ENCODE measurements at regions not wholly inside any gene's neighbourhood (a gene's known extent, or its start where the extent isn't known, plus 50 kb on each side); places are given as distances from the start of the nearest gene placed in this dataset.

DNA sequence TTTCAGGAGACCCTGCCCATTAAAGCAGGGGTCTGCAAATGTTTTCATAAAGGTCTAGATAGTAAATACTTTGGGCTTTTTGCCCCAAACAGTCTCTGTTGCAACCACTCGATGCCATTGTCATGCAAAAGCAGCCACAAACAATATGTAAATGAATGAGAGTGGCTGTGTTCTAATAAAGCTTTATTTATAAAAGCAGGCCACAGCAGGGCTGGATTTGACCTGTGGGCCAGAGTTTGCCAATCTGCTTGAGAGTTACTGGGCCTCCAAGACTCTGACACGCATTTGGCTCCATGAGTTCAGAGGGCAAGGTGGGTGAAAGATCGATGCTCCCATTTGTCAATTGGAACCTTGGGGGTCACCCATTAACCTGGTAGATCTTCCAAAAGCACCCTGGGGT is 217.3 kb upstream of the SDK2 start:
- in situ Hi-C loops (cut with MboI; ENCODE audit: low pct_unique_long_range_greater_than_20kb, low sequenced_read_pairs), result no loop called here
- no peak for DNase-seq

DNA sequence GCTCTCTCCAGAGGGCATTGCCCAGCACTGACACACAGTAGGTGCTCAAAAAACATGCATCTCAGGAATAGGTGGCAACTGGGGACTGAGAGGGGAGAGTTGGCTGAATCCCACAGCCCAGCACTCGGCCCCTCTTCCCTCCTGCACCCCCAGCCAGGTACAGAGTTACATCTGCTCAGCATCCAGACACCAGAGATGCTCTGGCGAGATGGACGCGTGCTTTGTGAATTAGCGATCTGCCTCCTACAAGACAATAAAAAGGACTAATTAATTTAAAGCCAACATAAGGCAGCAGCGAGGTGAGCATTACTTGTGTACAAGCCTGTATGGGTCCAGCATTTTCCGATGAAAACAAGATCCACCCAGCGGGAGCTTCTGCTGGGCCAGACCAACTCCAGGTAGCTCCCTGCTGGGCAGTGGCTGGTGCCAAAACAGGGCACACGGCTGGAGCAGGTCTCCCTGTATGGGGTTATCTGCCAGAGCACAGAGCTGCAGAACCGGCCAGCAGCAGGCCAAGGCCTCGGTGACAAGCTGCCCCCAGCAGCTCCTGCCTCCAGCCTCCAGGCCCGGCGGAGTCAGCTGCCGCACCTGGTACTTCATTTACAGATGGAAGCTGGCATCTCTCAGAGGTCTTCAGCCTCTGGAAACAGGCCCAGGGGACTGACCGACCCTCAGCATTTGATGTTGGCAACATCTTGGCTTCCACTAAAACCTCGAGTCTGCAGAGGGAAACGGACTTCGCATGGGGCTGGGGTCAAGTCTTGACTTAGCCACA is 219.7 kb upstream of the SDK2 start:
- DNase-seq, result no peak
- in situ Hi-C loops (cut with MboI; ENCODE audit: low pct_unique_long_range_greater_than_20kb, low sequenced_read_pairs), result no loop called here

GRCh38 chr17:73865831-73866230 is 221.6 kb upstream of the SDK2 start:
- in situ Hi-C loops (cut with MboI; ENCODE audit: low pct_unique_long_range_greater_than_20kb, low sequenced_read_pairs), result no loop called here
- DNase-seq, result no peak

DNA sequence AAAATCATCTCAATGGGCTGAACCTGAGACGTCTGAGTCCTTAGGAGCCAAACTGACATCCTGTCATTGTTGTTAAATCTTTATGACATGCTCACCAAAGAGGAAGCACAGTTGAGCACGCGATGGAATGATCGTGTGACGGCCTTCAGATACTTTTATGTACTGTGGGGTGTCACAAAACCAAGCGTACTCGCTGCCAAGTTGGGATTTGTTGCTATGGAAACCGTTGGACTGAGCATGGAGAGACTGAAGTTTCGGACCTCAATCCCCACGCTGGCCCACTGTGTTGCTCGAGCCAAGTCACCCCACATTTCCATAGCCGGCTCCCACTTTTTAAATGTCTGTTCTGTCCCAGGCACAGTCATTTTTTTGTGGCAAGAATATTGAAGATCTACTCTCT is 222.8 kb upstream of the SDK2 start:
- in situ Hi-C loops (cut with MboI; ENCODE audit: low pct_unique_long_range_greater_than_20kb, low sequenced_read_pairs), result no loop called here
- peak; percentile 3 for DNase-seq

DNA sequence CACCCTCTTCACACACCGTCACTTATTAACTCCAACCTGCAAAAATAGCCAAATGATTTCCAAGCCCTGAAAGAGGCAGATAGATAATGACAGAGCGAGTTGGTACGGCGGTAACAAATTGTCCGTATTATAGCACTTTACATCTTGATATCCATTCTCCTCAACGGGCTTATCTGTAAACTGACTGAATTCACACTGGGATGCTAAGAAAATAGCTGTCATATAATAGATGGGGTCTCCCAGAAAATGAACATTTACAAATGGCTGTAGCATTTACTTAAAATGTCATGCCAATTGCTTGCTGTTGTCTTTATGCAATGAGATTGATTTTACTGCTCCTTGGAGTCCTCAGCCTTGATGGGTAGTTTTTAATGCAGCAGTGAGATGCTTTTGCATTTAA is 225.8 kb upstream of the SDK2 start:
- no peak for DNase-seq
- in situ Hi-C loops (cut with MboI; ENCODE audit: low pct_unique_long_range_greater_than_20kb, low sequenced_read_pairs), result no loop called here

DNA sequence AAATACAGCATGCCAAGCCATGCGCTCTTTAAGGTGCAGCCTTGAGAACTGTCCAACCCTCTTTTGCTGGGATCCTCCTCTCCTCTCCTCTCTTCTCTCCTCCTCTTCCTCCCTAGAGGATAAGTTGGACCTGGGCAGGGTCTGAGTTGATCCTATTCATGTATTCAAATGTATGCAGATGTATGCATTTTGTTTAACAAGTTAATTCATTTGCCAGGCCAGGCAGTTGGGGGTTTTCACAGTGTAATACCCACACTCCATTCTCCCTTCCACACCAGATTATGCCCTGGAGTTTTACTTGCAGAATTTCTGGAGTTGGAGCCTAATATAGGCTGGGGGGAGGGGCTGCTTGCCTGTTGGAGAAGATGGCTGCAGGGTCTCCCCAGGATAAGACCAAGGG is 226.2 kb upstream of the SDK2 start:
- DNase-seq, result no peak
- in situ Hi-C loops (cut with MboI; ENCODE audit: low pct_unique_long_range_greater_than_20kb, low sequenced_read_pairs), result no loop called here

DNA sequence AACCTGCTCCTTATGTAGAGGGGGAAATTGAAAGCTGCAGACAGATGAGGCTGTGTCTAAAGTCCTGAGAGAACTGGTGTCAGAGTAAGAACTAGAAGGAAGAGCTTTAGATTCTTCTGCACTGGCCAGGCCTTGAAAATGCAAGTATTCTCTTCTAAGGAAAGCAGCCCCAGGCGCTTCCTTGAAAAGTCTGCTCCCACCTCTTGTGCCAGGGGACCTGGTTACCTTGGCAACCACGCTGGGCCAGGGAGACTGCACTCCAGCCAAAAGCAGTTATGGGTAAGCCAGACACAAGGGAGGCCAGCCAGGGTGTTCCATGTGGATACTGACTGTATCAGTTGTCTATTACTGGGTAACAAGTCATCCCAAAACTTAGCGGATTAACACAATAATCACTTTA is 228.6 kb upstream of the SDK2 start:
- in situ Hi-C loops (cut with MboI; ENCODE audit: low pct_unique_long_range_greater_than_20kb, low sequenced_read_pairs), result no loop called here
- DNase-seq, result no peak

- no peak for DNase-seq
Measured at GRCh38 chr17:73874008-73874720, 229.9 kb upstream of the SDK2 start.

DNA sequence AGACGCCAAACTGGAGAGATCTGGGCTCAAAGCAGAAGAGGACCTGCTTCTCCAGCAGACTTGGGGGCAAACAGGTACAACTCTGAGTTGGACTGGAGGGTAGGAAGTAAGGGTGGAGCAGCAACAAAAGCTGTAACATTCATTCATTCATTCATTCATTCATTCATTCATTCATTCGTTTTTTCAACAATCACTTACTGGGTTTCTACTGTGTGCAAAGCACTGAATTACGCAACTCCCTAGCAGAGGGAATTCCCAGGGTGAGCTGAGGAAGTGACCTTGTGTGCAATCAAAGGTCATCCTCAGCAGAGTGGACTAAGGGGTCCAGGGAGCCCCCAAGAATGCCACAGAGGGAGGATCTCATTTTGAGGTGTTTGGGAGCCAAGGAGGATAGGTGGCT is 231.1 kb upstream of the SDK2 start:
- DNase-seq, result no peak
- in situ Hi-C loops (cut with MboI; ENCODE audit: low pct_unique_long_range_greater_than_20kb, low sequenced_read_pairs), result no loop called here

More at GRCh38 chr17:73874008-73874720, 229.9 kb upstream of the SDK2 start:
- in situ Hi-C loops (cut with MboI; ENCODE audit: low pct_unique_long_range_greater_than_20kb, low sequenced_read_pairs), result no loop called here

GRCh38 chr17:73877962-73878361 is 233.7 kb upstream of the SDK2 start:
- in situ Hi-C loops (cut with MboI; ENCODE audit: low pct_unique_long_range_greater_than_20kb, low sequenced_read_pairs), result no loop called here
- no peak for DNase-seq

DNA sequence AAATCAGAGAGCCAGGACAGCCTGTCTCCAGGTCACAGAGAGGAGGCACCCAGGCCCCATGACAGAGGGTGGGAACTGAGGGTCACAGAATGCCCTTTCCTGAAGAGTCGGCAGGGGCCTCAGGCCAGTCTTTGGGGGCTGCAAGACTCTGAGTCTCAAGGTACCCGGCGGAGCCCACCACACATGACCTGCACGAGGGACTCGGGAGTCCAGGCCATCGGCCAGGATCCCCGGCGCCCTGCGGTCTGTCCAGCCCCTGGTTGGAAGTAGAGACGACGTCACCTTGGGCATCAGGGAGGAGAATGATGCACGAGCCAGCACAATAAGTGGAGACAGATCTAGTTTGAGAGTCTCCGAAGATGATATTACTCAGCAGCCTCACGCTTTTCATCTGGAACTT is 234.7 kb upstream of the SDK2 start:
- DNase-seq, result no peak
- in situ Hi-C loops (cut with MboI; ENCODE audit: low pct_unique_long_range_greater_than_20kb, low sequenced_read_pairs), result no loop called here

- in situ Hi-C loops (cut with MboI; ENCODE audit: low pct_unique_long_range_greater_than_20kb, low sequenced_read_pairs), result no loop called here
- DNase-seq, result no peak
Measured at GRCh38 chr17:73879987-73880386, 235.7 kb upstream of the SDK2 start.

GRCh38 chr17:73882590-73882989 is 238.3 kb upstream of the SDK2 start:
- DNase-seq, result no peak
- in situ Hi-C loops (cut with MboI; ENCODE audit: low pct_unique_long_range_greater_than_20kb, low sequenced_read_pairs), result no loop called here

GRCh38 chr17:73883175-73883574 is 238.9 kb upstream of the SDK2 start:
- in situ Hi-C loops (cut with MboI; ENCODE audit: low pct_unique_long_range_greater_than_20kb, low sequenced_read_pairs), result no loop called here
- DNase-seq, result no peak

GRCh38 chr17:73887739-73888138 is 243.5 kb upstream of the SDK2 start:
- no peak for DNase-seq
- in situ Hi-C loops (cut with MboI; ENCODE audit: low pct_unique_long_range_greater_than_20kb, low sequenced_read_pairs), result no loop called here

GRCh38 chr17:73888862-73889261 is 244.6 kb upstream of the SDK2 start:
- in situ Hi-C loops (cut with MboI; ENCODE audit: low pct_unique_long_range_greater_than_20kb, low sequenced_read_pairs), result no loop called here
- DNase-seq, result no peak

GRCh38 chr17:73889439-73889838 is 245.2 kb upstream of the SDK2 start:
- in situ Hi-C loops (cut with MboI; ENCODE audit: low pct_unique_long_range_greater_than_20kb, low sequenced_read_pairs), result no loop called here
- DNase-seq, result no peak

DNA sequence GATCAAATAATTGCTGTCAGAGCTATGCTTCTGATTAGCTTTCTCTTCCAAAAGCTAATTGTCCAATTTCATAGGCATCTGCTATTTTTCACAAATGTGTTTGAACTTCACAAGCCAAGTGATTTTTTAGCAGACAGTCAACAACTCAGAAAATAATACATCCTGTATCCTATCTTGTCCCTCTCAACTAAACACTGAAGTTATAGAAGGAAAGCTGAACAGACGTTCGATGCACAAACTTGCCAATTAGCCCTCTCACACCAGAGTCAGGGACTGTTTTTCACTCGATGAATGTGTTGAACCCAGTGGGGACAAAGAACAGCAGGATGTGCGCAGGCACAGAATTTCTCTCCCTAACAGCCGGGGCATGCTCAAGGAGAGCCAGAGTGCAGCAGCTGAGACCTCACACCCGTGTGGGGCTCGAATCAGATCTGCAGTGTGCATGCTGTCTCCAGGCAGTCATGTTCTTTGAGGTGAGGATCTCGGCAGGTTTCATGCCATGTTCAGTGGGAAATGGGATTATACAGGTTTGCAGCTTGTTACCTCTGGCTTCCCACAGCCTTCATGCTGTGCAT is 246.7 kb upstream of the SDK2 start:
- no peak for DNase-seq
- in situ Hi-C loops (cut with MboI; ENCODE audit: low pct_unique_long_range_greater_than_20kb, low sequenced_read_pairs), result no loop called here

- no peak for DNase-seq
- in situ Hi-C loops (cut with MboI; ENCODE audit: low pct_unique_long_range_greater_than_20kb, low sequenced_read_pairs), result no loop called here
Measured at GRCh38 chr17:73895157-73895556, 250.9 kb upstream of the SDK2 start.

GRCh38 chr17:73896966-73897365 is 252.7 kb upstream of the SDK2 start:
- no peak for DNase-seq
- in situ Hi-C loops (cut with MboI; ENCODE audit: low pct_unique_long_range_greater_than_20kb, low sequenced_read_pairs), result no loop called here

DNA sequence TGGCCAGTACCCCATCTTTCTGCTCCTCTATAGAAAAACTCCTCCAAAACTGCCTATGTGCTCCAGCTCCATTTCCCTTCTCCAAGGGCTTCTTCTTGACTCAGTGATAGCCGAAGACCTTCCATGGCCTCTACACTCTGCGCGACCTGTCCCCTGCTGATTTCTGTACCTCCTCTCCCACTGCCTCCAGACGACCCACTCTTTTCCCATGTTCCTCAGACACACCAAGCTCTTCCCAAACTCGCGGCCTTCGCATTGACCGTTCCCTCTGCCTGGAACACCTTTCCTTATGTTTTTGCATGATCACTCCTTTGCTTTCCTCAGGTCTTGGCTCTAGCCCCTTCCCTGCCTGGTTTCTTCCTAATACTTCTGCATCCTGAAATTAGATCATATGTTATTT is 255.6 kb upstream of the SDK2 start:
- in situ Hi-C loops (cut with MboI; ENCODE audit: low pct_unique_long_range_greater_than_20kb, low sequenced_read_pairs), result no loop called here
- DNase-seq, result no peak

Data from KBM-7 (cell line).